ENCODE measurements at regions not wholly inside any gene's neighbourhood (a gene's known extent, or its start where the extent isn't known, plus 50 kb on each side); places are given as distances from the start of the nearest gene placed in this dataset.
A peak's percentile ranks its signal among the peaks of the same experiment; 100 is the strongest.

GRCh38 chr10:64041185-64041988 is 520.2 kb downstream of the REEP3 start (continued):
- TF ChIP-seq, protein P1, sequence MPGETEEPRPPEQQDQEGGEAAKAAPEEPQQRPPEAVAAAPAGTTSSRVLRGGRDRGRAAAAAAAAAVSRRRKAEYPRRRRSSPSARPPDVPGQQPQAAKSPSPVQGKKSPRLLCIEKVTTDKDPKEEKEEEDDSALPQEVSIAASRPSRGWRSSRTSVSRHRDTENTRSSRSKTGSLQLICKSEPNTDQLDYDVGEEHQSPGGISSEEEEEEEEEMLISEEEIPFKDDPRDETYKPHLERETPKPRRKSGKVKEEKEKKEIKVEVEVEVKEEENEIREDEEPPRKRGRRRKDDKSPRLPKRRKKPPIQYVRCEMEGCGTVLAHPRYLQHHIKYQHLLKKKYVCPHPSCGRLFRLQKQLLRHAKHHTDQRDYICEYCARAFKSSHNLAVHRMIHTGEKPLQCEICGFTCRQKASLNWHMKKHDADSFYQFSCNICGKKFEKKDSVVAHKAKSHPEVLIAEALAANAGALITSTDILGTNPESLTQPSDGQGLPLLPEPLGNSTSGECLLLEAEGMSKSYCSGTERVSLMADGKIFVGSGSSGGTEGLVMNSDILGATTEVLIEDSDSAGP (CRISPR knock-in tag; IDR thresholded peaks at IDR 0.05; ENCODE audit: borderline replicate concordance): peak; percentile 51
- TF ChIP-seq, protein P2, sequence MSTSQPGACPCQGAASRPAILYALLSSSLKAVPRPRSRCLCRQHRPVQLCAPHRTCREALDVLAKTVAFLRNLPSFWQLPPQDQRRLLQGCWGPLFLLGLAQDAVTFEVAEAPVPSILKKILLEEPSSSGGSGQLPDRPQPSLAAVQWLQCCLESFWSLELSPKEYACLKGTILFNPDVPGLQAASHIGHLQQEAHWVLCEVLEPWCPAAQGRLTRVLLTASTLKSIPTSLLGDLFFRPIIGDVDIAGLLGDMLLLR (CRISPR knock-in tag; IDR thresholded peaks at IDR 0.05): peak; percentile 58; the same call in 1 of the 2 replicates
- TF ChIP-seq SMAD3 (CRISPR knock-in tag; IDR thresholded peaks at IDR 0.05) (peak; percentile 83), ZNF788 (CRISPR knock-in tag; IDR thresholded peaks at IDR 0.05; ENCODE audit: borderline replicate concordance) (0 out of 2 replicates have a peak, but pooled peaks have one; percentile 63), ZNF75D (CRISPR knock-in tag; IDR thresholded peaks at IDR 0.05; ENCODE audit: borderline replicate concordance) (no peak), ZFP36 (IDR thresholded peaks at IDR 0.05; ENCODE audit: borderline replicate concordance, low read depth, low read length, partially characterized antibody) (peak; percentile 37), MAFF (IDR thresholded peaks at IDR 0.05; ENCODE audit: low read depth, low read length) (no peak), SKIL (CRISPR knock-in tag; IDR thresholded peaks at IDR 0.05; ENCODE audit: borderline replicate concordance) (no peak), IRF2 (CRISPR knock-in tag; IDR thresholded peaks at IDR 0.05) (peak; percentile 69; the same call in 1 of the 2 replicates), CCDC6 (CRISPR knock-in tag; IDR thresholded peaks at IDR 0.05) (no peak), ZNF17 (CRISPR knock-in tag; IDR thresholded peaks at IDR 0.05) (no peak), ZSCAN29 (CRISPR knock-in tag; conservative IDR thresholded peaks at IDR 0.05) (no peak), NR1H2 (CRISPR knock-in tag; IDR thresholded peaks at IDR 0.05; ENCODE audit: borderline replicate concordance, low read depth) (no peak), DBP (CRISPR knock-in tag; IDR thresholded peaks at IDR 0.05; ENCODE audit: not compliant biosample characterization) (no peak), ATM (IDR thresholded peaks at IDR 0.05; ENCODE audit: borderline replicate concordance) (no peak), FOXK2 (IDR thresholded peaks at IDR 0.05) (no peak), ZNF234 (CRISPR knock-in tag; conservative IDR thresholded peaks at IDR 0.05) (no peak), ZNF563 (CRISPR knock-in tag; IDR thresholded peaks at IDR 0.05) (no peak), ZNF441 (CRISPR knock-in tag; IDR thresholded peaks at IDR 0.05; ENCODE audit: borderline replicate concordance) (no peak), DR1 (CRISPR knock-in tag; IDR thresholded peaks at IDR 0.05) (0 out of 2 replicates have a peak, but pooled peaks have one; percentile 41), MAX (IDR thresholded peaks at IDR 0.05) (no peak; the same call in 1 of the 2 replicates), ZNF776 (CRISPR knock-in tag; IDR thresholded peaks at IDR 0.05) (0 out of 2 replicates have a peak, but pooled peaks have one; percentile 52)
- TF ChIP-seq, protein P3, sequence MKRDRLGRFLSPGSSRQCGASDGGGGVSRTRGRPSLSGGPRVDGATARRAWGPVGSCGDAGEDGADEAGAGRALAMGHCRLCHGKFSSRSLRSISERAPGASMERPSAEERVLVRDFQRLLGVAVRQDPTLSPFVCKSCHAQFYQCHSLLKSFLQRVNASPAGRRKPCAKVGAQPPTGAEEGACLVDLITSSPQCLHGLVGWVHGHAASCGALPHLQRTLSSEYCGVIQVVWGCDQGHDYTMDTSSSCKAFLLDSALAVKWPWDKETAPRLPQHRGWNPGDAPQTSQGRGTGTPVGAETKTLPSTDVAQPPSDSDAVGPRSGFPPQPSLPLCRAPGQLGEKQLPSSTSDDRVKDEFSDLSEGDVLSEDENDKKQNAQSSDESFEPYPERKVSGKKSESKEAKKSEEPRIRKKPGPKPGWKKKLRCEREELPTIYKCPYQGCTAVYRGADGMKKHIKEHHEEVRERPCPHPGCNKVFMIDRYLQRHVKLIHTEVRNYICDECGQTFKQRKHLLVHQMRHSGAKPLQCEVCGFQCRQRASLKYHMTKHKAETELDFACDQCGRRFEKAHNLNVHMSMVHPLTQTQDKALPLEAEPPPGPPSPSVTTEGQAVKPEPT (CRISPR knock-in tag; IDR thresholded peaks at IDR 0.05; ENCODE audit: low read depth): no peak

Data from HepG2 (cell line).